HEK293T (cell line): ENCODE measurements at regions not wholly inside any gene's neighbourhood (a gene's known extent, or its start where the extent isn't known, plus 50 kb on each side); places are given as distances from the start of the nearest gene placed in this dataset.
"Not testable (repeated sequence)": the region's sequence is repeated elsewhere in the genome, so short reads cannot be mapped to it uniquely, and the experiment has no call there.

Experiments used
- BHLHE40 ChIP-seq: fragments of 450-650 bp; IDR thresholded peaks from 2 replicates; pipeline ENCODE4 v1.6.1; 2016; ENCODE audit warnings: mild to moderate bottlenecking, moderate library complexity, borderline replicate concordance
- ELF4 ChIP-seq: fragments of 450-650 bp; IDR thresholded peaks from 2 replicates; pipeline ENCODE4 v1.6.1; 2017; ENCODE audit warnings: antibody characterized with exemption
- HDGF ChIP-seq: fragments of 450-650 bp; IDR thresholded peaks from 2 replicates; pipeline ENCODE4 v1.6.1; 2017; ENCODE audit warnings: antibody characterized with exemption, borderline replicate concordance
- L3MBTL2 ChIP-seq: fragments of 450-650 bp; conservative IDR thresholded peaks from 2 replicates; pipeline ENCODE4 v1.6.1; 2016; ENCODE audit warnings: mild to moderate bottlenecking
- SUZ12 ChIP-seq: fragments of 450-650 bp; IDR thresholded peaks from 2 replicates; pipeline ENCODE4 v1.6.1; 2016; ENCODE audit warnings: mild to moderate bottlenecking
- ZNF384 ChIP-seq: fragments of 450-650 bp; IDR thresholded peaks from 2 replicates; pipeline ENCODE4 v1.6.1; 2016

GRCh38 chr17:71813861-71814260 is 307.0 kb upstream of the SOX9 start:
- TF ChIP-seq L3MBTL2, BHLHE40, ZNF384, SUZ12, HDGF, ELF4: not testable (repeated sequence)
